ENCODE measurements at regions not wholly inside any gene's neighbourhood (a gene's known extent, or its start where the extent isn't known, plus 50 kb on each side); places are given as distances from the start of the nearest gene placed in this dataset.

DNA sequence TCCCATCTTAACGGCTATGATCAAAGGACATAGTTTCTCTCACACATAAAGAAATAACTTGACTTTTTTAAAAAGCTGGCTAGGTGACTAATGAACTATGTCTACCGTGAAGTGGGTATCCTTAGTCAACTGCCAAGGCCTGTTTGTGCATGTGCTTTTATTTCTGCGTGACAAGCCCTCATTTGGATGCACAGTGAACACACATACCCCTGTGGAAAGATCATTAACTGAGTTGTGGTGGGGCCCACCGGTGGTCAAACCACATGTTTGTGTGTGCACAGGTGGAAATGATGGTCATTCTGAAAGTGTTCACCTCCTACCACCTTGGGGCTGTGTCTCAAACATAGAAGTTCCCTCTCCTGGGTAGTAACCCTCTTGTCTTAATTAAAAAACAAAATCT is 256.1 kb upstream of the SALL1 start:
- no peak overlapping the region for H3K4me2 ChIP-seq
- H3K79me2 ChIP-seq (replicated peaks; ENCODE audit: insufficient read depth): no peaks in the 10 kb centered on the region
- no peaks in the 10 kb centered on the region for H3K36me3 ChIP-seq (ENCODE audit: insufficient read depth)
- H3K27me3 ChIP-seq (ENCODE audit: insufficient read depth): no peaks in the 10 kb centered on the region
- Mint-ChIP-seq H3K4me3 (no peak overlapping the region), H3K4me1 (peaks cover 16% of the 10 kb centered on the region), H3K27ac (no peak overlapping the region), H3K27me3 (ENCODE audit: insufficient read depth, low read depth, poor library complexity) (peaks cover 3% of the 10 kb centered on the region), H3K36me3 (ENCODE audit: low read depth) (peaks cover under 1% of the 10 kb centered on the region; the same call in 1 of the 3 replicates), H3K9me3 (no peaks in the 10 kb centered on the region; the same call in 2 of the 3 replicates)
- DNase-seq (ENCODE audit: low spot score) (no peak), ATAC-seq (no peak)
- H3K27ac ChIP-seq (ENCODE audit: low read depth): no peak overlapping the region
- no peaks in the 10 kb centered on the region for H3F3A ChIP-seq (replicated peaks; ENCODE audit: low read depth)
- TF ChIP-seq POLR2AphosphoS5 (IDR thresholded peaks at IDR 0.05; ENCODE audit: low read depth): no peak
- H2AFZ ChIP-seq: no peak overlapping the region
- H4K20me1 ChIP-seq (replicated peaks; ENCODE audit: insufficient read depth): no peaks in the 10 kb centered on the region
- H3K4me1 ChIP-seq (ENCODE audit: insufficient read depth): peaks cover 15% of the 10 kb centered on the region
- H3K9me2 ChIP-seq (ENCODE audit: insufficient read depth): peaks cover 11% of the 10 kb centered on the region; the same call in 1 of the 2 replicates
- no peak overlapping the region for H3K4me3 ChIP-seq

DNA sequence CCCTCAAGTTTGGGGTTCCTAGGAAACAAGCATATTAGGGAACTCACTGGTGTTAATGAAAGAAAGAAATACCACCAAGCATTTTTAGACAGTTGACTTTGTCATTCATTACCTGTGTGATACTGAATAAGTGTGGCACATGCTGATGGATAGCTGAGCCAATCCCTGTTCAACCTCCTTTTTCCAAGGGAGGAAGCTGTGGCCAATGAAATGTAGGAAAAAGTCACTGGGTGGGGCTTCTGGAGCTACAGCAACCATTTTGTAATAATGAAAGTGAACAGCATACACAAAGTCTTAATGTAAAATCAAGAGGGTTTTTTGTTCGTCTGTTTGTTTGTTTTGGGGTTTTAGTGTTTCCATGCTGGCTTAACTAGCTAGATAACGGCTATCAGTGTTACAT is 254.3 kb upstream of the SALL1 start:
- peaks cover 18% of the 10 kb centered on the region for H3K9me3 Mint-ChIP-seq
- H3K27ac Mint-ChIP-seq: no peak overlapping the region
- DNase-seq (ENCODE audit: low spot score) (no peak), ATAC-seq (no peak)
- H2AFZ ChIP-seq: no peak overlapping the region
- peaks cover 11% of the 10 kb centered on the region; the same call in 1 of the 2 replicates for H3K9me2 ChIP-seq (ENCODE audit: insufficient read depth)
- H3K4me1 ChIP-seq (ENCODE audit: insufficient read depth): peaks cover 15% of the 10 kb centered on the region
- no peaks in the 10 kb centered on the region for H3F3A ChIP-seq (replicated peaks; ENCODE audit: low read depth)
- peaks cover 19% of the 10 kb centered on the region for H3K36me3 Mint-ChIP-seq (ENCODE audit: low read depth)
- TF ChIP-seq NANOG (IDR thresholded peaks at IDR 0.05; ENCODE audit: borderline replicate concordance) (no peak), ZNF114 (CRISPR knock-in tag; IDR thresholded peaks at IDR 0.05) (no peak), EZH2phosphoT487 (IDR thresholded peaks at IDR 0.05; ENCODE audit: unreplicated experiment) (no peak), POLR2AphosphoS5 (IDR thresholded peaks at IDR 0.05; ENCODE audit: low read depth) (no peak)
- TF ChIP-seq, protein P1, sequence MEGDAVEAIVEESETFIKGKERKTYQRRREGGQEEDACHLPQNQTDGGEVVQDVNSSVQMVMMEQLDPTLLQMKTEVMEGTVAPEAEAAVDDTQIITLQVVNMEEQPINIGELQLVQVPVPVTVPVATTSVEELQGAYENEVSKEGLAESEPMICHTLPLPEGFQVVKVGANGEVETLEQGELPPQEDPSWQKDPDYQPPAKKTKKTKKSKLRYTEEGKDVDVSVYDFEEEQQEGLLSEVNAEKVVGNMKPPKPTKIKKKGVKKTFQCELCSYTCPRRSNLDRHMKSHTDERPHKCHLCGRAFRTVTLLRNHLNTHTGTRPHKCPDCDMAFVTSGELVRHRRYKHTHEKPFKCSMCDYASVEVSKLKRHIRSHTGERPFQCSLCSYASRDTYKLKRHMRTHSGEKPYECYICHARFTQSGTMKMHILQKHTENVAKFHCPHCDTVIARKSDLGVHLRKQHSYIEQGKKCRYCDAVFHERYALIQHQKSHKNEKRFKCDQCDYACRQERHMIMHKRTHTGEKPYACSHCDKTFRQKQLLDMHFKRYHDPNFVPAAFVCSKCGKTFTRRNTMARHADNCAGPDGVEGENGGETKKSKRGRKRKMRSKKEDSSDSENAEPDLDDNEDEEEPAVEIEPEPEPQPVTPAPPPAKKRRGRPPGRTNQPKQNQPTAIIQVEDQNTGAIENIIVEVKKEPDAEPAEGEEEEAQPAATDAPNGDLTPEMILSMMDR (conservative IDR thresholded peaks at IDR 0.05; ENCODE audit: low read depth in 2 of 2): no peak
- TF ChIP-seq, protein P2, sequence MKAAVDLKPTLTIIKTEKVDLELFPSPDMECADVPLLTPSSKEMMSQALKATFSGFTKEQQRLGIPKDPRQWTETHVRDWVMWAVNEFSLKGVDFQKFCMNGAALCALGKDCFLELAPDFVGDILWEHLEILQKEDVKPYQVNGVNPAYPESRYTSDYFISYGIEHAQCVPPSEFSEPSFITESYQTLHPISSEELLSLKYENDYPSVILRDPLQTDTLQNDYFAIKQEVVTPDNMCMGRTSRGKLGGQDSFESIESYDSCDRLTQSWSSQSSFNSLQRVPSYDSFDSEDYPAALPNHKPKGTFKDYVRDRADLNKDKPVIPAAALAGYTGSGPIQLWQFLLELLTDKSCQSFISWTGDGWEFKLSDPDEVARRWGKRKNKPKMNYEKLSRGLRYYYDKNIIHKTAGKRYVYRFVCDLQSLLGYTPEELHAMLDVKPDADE (IDR thresholded peaks at IDR 0.05): no peak
- H3K4me3 ChIP-seq: no peak overlapping the region
- peaks cover 5% of the 10 kb centered on the region for H3K27me3 Mint-ChIP-seq (ENCODE audit: insufficient read depth, low read depth, poor library complexity)
- no peaks in the 10 kb centered on the region for H3K27me3 ChIP-seq (ENCODE audit: insufficient read depth)
- no peaks in the 10 kb centered on the region for H3K79me2 ChIP-seq (replicated peaks; ENCODE audit: insufficient read depth)
- peaks cover 6% of the 10 kb centered on the region for H3K36me3 ChIP-seq (ENCODE audit: insufficient read depth)
- no peaks in the 10 kb centered on the region for H4K20me1 ChIP-seq (replicated peaks; ENCODE audit: insufficient read depth)
- peaks cover 16% of the 10 kb centered on the region for H3K4me1 Mint-ChIP-seq
- H3K4me2 ChIP-seq: no peak overlapping the region
- H3K4me3 Mint-ChIP-seq: no peak overlapping the region
- H3K27ac ChIP-seq (ENCODE audit: low read depth): no peak overlapping the region

DNA sequence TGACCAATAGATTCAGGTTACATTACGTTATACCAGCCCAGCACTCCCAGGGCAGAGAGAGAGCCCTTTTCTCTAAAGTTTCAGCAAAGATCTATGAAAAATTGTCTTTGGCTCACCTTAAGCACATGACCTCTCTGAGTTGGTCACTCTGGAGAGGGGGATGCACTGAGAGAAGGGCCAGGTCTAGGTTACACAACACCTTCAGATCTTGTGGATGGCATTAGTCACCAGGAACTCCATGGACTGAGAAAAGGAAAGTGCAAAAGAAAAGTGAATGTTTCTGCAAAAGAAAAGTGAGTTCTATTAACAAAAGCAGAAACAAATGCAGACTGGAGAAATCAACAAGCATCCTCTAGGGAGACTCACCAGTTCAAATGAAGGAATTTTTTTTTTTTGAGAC is 253.3 kb upstream of the SALL1 start:
- H2AFZ ChIP-seq: peak overlapping the region; percentile 23; the same call in 1 of the 2 replicates
- H3K4me1 ChIP-seq (ENCODE audit: insufficient read depth): peaks cover 12% of the 10 kb centered on the region
- Mint-ChIP-seq H3K4me1 (peaks cover 14% of the 10 kb centered on the region), H3K9me3 (peaks cover 19% of the 10 kb centered on the region), H3K4me3 (no peak overlapping the region), H3K27ac (no peak overlapping the region), H3K36me3 (ENCODE audit: low read depth) (peaks cover 23% of the 10 kb centered on the region), H3K27me3 (ENCODE audit: insufficient read depth, low read depth, poor library complexity) (peaks cover 5% of the 10 kb centered on the region)
- H3K9me2 ChIP-seq (ENCODE audit: insufficient read depth): peaks cover 11% of the 10 kb centered on the region; the same call in 1 of the 2 replicates
- no peak overlapping the region for H3K27ac ChIP-seq (ENCODE audit: low read depth)
- H3K4me3 ChIP-seq: no peak overlapping the region
- H3K27me3 ChIP-seq (ENCODE audit: insufficient read depth): no peaks in the 10 kb centered on the region
- H3K79me2 ChIP-seq (replicated peaks; ENCODE audit: insufficient read depth): no peaks in the 10 kb centered on the region
- H4K20me1 ChIP-seq (replicated peaks; ENCODE audit: insufficient read depth): no peaks in the 10 kb centered on the region
- H3F3A ChIP-seq (replicated peaks; ENCODE audit: low read depth): no peaks in the 10 kb centered on the region
- H3K4me2 ChIP-seq: no peak overlapping the region
- H3K36me3 ChIP-seq (ENCODE audit: insufficient read depth): peaks cover 6% of the 10 kb centered on the region
- ATAC-seq: no peak
- DNase-seq (ENCODE audit: low spot score): no peak
- TF ChIP-seq EZH2phosphoT487 (IDR thresholded peaks at IDR 0.05; ENCODE audit: unreplicated experiment): no peak
- TF ChIP-seq, protein P2 (IDR thresholded peaks at IDR 0.05): no peak
- no peak for TF ChIP-seq CREB1 (CRISPR knock-in tag; IDR thresholded peaks at IDR 0.05; ENCODE audit: low read depth)
- no peak for TF ChIP-seq JUNB (IDR thresholded peaks at IDR 0.05; ENCODE audit: unreplicated experiment)
- TF ChIP-seq ZNF114 (CRISPR knock-in tag; IDR thresholded peaks at IDR 0.05): no peak
- TF ChIP-seq STAT1 (IDR thresholded peaks at IDR 0.05; ENCODE audit: unreplicated experiment): no peak
- TF ChIP-seq, protein P1 (conservative IDR thresholded peaks at IDR 0.05; ENCODE audit: low read depth in 2 of 2): no peak
